H9 (cell line): ENCODE measurements at regions not wholly inside any gene's neighbourhood (a gene's known extent, or its start where the extent isn't known, plus 50 kb on each side); places are given as distances from the start of the nearest gene placed in this dataset.

Experiments used
- DNase-seq: peaks from one replicate; pipeline ENCODE4 v3.0.0-alpha.2; 2017
- H2AFZ ChIP-seq: one replicate; pipeline ENCODE4 v1.6.1; 2013; ENCODE audit warnings: mild to moderate bottlenecking, low read length, control low read depth, moderate library complexity
- H2AK5ac ChIP-seq: 2 replicates; pipeline ENCODE4 v1.6.1; 2013; ENCODE audit warnings: low read length, control low read depth, mixed read lengths; ENCODE audit not compliant: insufficient read length
- H2BK120ac ChIP-seq: one replicate; pipeline ENCODE4 v1.6.1; 2013; ENCODE audit warnings: low read depth, mild to moderate bottlenecking, low read length, control low read depth, inconsistent platforms; ENCODE audit not compliant: poor library complexity, severe bottlenecking
- H2BK12ac ChIP-seq: 2 replicates; pipeline ENCODE4 v1.6.1; 2013; ENCODE audit warnings: low read length, control low read depth, mixed read lengths, low read depth; ENCODE audit not compliant: insufficient read length
- H2BK15ac ChIP-seq: 2 replicates; pipeline ENCODE4 v1.6.1; 2013; ENCODE audit warnings: low read depth, low read length, control low read depth
- H2BK20ac ChIP-seq: one replicate; pipeline ENCODE4 v1.6.1; 2013; ENCODE audit warnings: low read depth, mild to moderate bottlenecking, low read length, control low read depth, inconsistent platforms; ENCODE audit not compliant: poor library complexity, severe bottlenecking
- H2BK5ac ChIP-seq: 2 replicates; pipeline ENCODE4 v1.6.1; 2013; ENCODE audit warnings: low read length, control low read depth, mixed read lengths; ENCODE audit not compliant: insufficient read length
- H3K14ac ChIP-seq: 2 replicates; pipeline ENCODE4 v1.6.1; 2013; ENCODE audit warnings: low read length, control low read depth; ENCODE audit not compliant: insufficient read depth
- H3K18ac ChIP-seq: 2 replicates; pipeline ENCODE4 v1.6.1; 2013; ENCODE audit warnings: low read depth, mild to moderate bottlenecking, mixed read lengths, low read length, control low read depth; ENCODE audit not compliant: insufficient read length
- H3K23ac ChIP-seq: 2 replicates; pipeline ENCODE4 v1.6.1; 2013; ENCODE audit warnings: low read length, control low read depth, mixed read lengths, low read depth; ENCODE audit not compliant: insufficient read length
- H3K23me2 ChIP-seq: 2 replicates; pipeline ENCODE4 v1.6.1; 2013; ENCODE audit warnings: low read depth, mild to moderate bottlenecking, mixed read lengths, low read length, control low read depth; ENCODE audit not compliant: insufficient read length, poor library complexity, severe bottlenecking
- H3K27ac ChIP-seq: 2 replicates; pipeline ENCODE4 v1.5.1; 2013; ENCODE audit warnings: low read length, control low read depth, mixed read lengths, low read depth; ENCODE audit not compliant: insufficient read length
- H3K27me3 ChIP-seq: 2 replicates; pipeline ENCODE4 v1.6.1; 2013; ENCODE audit warnings: low read length, control low read depth, inconsistent platforms; ENCODE audit not compliant: insufficient read depth
- H3K4ac ChIP-seq: 2 replicates; pipeline ENCODE4 v1.6.1; 2013; ENCODE audit warnings: low read depth, mild to moderate bottlenecking, control low read depth, inconsistent platforms, low read length, moderate library complexity
- H3K4me1 ChIP-seq: 2 replicates; pipeline ENCODE4 v1.6.1; 2013; ENCODE audit warnings: low read length, control low read depth, inconsistent platforms; ENCODE audit not compliant: insufficient read depth
- H3K4me2 ChIP-seq: 2 replicates; pipeline ENCODE4 v1.6.1; 2013; ENCODE audit warnings: low read length, control low read depth, mixed read lengths; ENCODE audit not compliant: insufficient read length, insufficient read depth
- H3K56ac ChIP-seq: 2 replicates; pipeline ENCODE4 v1.6.1; 2013; ENCODE audit warnings: low read depth, mild to moderate bottlenecking, mixed read lengths, low read length, control low read depth; ENCODE audit not compliant: insufficient read length
- H3K79me1 ChIP-seq: 2 replicates; pipeline ENCODE4 v1.6.1; 2013; ENCODE audit warnings: low read depth, mild to moderate bottlenecking, moderate library complexity, low read length, control low read depth, inconsistent platforms; ENCODE audit not compliant: insufficient read depth, poor library complexity, severe bottlenecking
- H3K79me2 ChIP-seq: 2 replicates; pipeline ENCODE4 v1.6.1; 2013; ENCODE audit warnings: low read length, control low read depth, inconsistent platforms; ENCODE audit not compliant: insufficient read depth
- H3K9ac ChIP-seq: 2 replicates; pipeline ENCODE4 v1.6.1; 2013; ENCODE audit warnings: low read length, control low read depth, mixed read lengths; ENCODE audit not compliant: insufficient read length; ENCODE audit errors: extremely low read depth
- H3K9me3 ChIP-seq: one replicate; pipeline ENCODE4 v1.6.1; 2013; ENCODE audit warnings: low read depth, low read length, inconsistent platforms; ENCODE audit not compliant: control insufficient read depth
- H3T11ph ChIP-seq: one replicate; pipeline ENCODE4 v1.6.1; 2013; ENCODE audit warnings: mild to moderate bottlenecking, low read length, control low read depth, inconsistent platforms
- H4K20me1 ChIP-seq: one replicate; pipeline ENCODE4 v1.6.1; 2013; ENCODE audit not compliant: control insufficient read depth, insufficient read length, insufficient read depth
- H4K5ac ChIP-seq: 2 replicates; pipeline ENCODE4 v1.6.1; 2013; ENCODE audit warnings: low read depth, mild to moderate bottlenecking, mixed read lengths, low read length, control low read depth; ENCODE audit not compliant: insufficient read length
- H4K8ac ChIP-seq: replicated peaks from 2 replicates; pipeline ENCODE4 v1.6.1; 2013; ENCODE audit warnings: low read length, control low read depth, mixed read lengths, low read depth; ENCODE audit not compliant: insufficient read length
- H4K91ac ChIP-seq: 2 replicates; pipeline ENCODE4 v1.6.1; 2013; ENCODE audit warnings: low read depth, mild to moderate bottlenecking, moderate library complexity, mixed read lengths, low read length, control low read depth; ENCODE audit not compliant: insufficient read length
- H3K27ac Mint-ChIP-seq, 3 experiments: 2 replicates in 2 of 3; 3 replicates in 1 of 3; pipeline ENCODE4 v1.8.0; 2020 to 2021; ENCODE audit warnings: mixed read lengths in 3 of 3, mild to moderate bottlenecking in 1 of 3, moderate library complexity in 1 of 3
- H3K27me3 Mint-ChIP-seq: 2 replicates; pipeline ENCODE4 v1.8.0; 2021; ENCODE audit warnings: low read depth, mild to moderate bottlenecking, moderate library complexity, mixed read lengths
- H3K36me3 Mint-ChIP-seq, 3 experiments: 2 replicates in 2 of 3; 3 replicates in 1 of 3; pipeline ENCODE4 v1.8.0; 2020 to 2021; ENCODE audit warnings: low read depth in 3 of 3, mixed read lengths in 3 of 3; ENCODE audit not compliant: insufficient read depth in 1 of 3
- H3K4me1 Mint-ChIP-seq, 2 experiments: 2 replicates each; pipeline ENCODE4 v1.8.0; 2020; ENCODE audit warnings: mixed read lengths in 2 of 2
- H3K4me3 Mint-ChIP-seq, 2 experiments: 2 replicates in 1 of 2; 3 replicates in 1 of 2; pipeline ENCODE4 v1.8.0; 2020 to 2021; ENCODE audit warnings: mild to moderate bottlenecking in 2 of 2, mixed read lengths in 2 of 2, moderate library complexity in 1 of 2
- H3K9me3 Mint-ChIP-seq, 2 experiments: 2 replicates in 1 of 2; 3 replicates in 1 of 2; pipeline ENCODE4 v1.8.0; 2020; ENCODE audit warnings: mild to moderate bottlenecking in 2 of 2, mixed read lengths in 2 of 2, moderate library complexity in 1 of 2
- WGBS: extraction: QIAGEN DNeasy Blood & Tissue Kit; methylation state at CpG from one replicate; pipeline ENCODE4 v1.1.7; 2013; ENCODE audit warnings: missing lambda C conversion rate, low lambda C conversion rate, mixed read lengths; ENCODE audit not compliant: insufficient read length; ENCODE audit errors: extremely low coverage; 5-methylcytosine and 5-hydroxymethylcytosine counted together
- TF ChIP-seq, protein P1 (sequence below): fragments of 200-600 bp; sonication (generic); conservative IDR thresholded peaks from 3 replicates; pipeline ENCODE4 v1.8.0; 2021; ENCODE audit warnings: antibody characterized with exemption, mild to moderate bottlenecking

- Histone ChIP-seq H2AFZ (no peak overlapping the region), H3K9me3 (peaks cover 9% of the 10 kb centered on the region), H4K91ac (no peak overlapping the region), H3K27me3 (no peaks in the 10 kb centered on the region), H4K20me1 (no peaks in the 10 kb centered on the region), H2BK15ac (no peak overlapping the region), H3K23me2 (no peaks in the 10 kb centered on the region), H3K27ac (no peak overlapping the region), H3K4me1 (no peaks in the 10 kb centered on the region), H3T11ph (no peak overlapping the region), H4K8ac (no peak overlapping the region), H4K5ac (no peak overlapping the region), H2BK5ac (no peak overlapping the region), H2AK5ac (no peak overlapping the region), H2BK20ac (no peak overlapping the region), H3K79me1 (no peaks in the 10 kb centered on the region), H3K14ac (no peak overlapping the region), H3K23ac (no peak overlapping the region), H2BK12ac (no peak overlapping the region), H2BK120ac (no peak overlapping the region), H3K18ac (no peak overlapping the region), H3K56ac (no peak overlapping the region), H3K9ac (no peak overlapping the region), H3K4me2 (no peak overlapping the region), H3K4ac (no peak overlapping the region), H3K79me2 (no peaks in the 10 kb centered on the region)
- no peak overlapping the region for H3K27ac Mint-ChIP-seq
- peaks cover 5 to 19% (median 13%) of the 10 kb centered on the region in 3 experiments; a peak in 6 of 7 replicates for H3K36me3 Mint-ChIP-seq
- peaks cover 2% of the 10 kb centered on the region; the same call in 1 of the 2 replicates for H3K27me3 Mint-ChIP-seq
- H3K4me3 Mint-ChIP-seq, result no peak overlapping the region
- no peak for DNase-seq
- H3K9me3 Mint-ChIP-seq, result peaks cover 15 to 18% of the 10 kb centered on the region in 2 experiments
- H3K4me1 Mint-ChIP-seq, result peaks cover 12 to 18% of the 10 kb centered on the region in 2 experiments
- no CpG with 5 or more reads among the region's 28 CpGs for WGBS
- TF ChIP-seq, protein P1, sequence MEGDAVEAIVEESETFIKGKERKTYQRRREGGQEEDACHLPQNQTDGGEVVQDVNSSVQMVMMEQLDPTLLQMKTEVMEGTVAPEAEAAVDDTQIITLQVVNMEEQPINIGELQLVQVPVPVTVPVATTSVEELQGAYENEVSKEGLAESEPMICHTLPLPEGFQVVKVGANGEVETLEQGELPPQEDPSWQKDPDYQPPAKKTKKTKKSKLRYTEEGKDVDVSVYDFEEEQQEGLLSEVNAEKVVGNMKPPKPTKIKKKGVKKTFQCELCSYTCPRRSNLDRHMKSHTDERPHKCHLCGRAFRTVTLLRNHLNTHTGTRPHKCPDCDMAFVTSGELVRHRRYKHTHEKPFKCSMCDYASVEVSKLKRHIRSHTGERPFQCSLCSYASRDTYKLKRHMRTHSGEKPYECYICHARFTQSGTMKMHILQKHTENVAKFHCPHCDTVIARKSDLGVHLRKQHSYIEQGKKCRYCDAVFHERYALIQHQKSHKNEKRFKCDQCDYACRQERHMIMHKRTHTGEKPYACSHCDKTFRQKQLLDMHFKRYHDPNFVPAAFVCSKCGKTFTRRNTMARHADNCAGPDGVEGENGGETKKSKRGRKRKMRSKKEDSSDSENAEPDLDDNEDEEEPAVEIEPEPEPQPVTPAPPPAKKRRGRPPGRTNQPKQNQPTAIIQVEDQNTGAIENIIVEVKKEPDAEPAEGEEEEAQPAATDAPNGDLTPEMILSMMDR, result no peak
Observed at GRCh38 chr11:127898422-127899365, 688.7 kb downstream of the ETS1 start.
